ENCODE measurements at regions not wholly inside any gene's neighbourhood (a gene's known extent, or its start where the extent isn't known, plus 50 kb on each side); places are given as distances from the start of the nearest gene placed in this dataset.

- no peak for TF ChIP-seq CTCF (IDR thresholded peaks at IDR 0.05; ENCODE audit: low read depth, low read length, poor library complexity, severe bottlenecking)
- TF ChIP-seq EZH2phosphoT487 (IDR thresholded peaks at IDR 0.05; ENCODE audit: borderline replicate concordance, low read length): no peak
Measured at GRCh38 chr9:25936031-25936430, 257.8 kb upstream of the TUSC1 start.
